ENCODE measurements at regions not wholly inside any gene's neighbourhood (a gene's known extent, or its start where the extent isn't known, plus 50 kb on each side); places are given as distances from the start of the nearest gene placed in this dataset.

DNA sequence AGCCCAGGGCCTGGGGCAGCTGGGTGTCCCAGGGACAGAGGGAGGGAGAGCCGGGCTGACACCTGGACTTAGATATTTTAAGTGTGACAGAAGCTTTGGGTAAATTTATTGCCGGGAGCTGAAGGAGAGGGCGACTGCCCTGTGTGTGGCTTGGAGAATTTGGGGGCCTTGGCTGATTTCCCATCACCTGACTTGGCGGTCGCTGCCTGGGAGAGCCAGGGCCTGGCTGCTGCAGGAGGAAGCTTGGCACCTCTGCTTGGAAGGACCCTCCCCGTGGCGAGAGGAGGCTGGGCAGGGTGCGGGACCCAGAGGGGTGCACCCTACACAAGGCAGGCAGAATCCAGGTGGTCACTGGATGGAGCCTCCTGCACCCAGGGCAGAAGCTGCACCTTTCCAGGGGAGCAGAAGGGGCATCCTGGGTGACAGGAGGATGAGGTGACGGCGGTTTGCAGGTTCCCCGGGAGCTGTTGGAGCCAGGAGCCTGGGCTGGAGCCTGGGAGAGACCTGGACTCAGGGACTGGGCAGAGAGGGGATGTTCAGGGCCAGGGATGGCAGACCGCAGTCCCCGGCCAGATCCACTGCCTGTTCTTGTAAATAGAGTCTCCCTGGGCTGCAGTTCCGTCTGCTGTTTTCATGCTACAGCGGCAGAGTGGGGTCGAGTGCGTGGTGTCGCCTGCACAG is 72.0 kb downstream of the RGS12 start:
- no peaks in the 10 kb centered on the region for H3K27me3 ChIP-seq (ENCODE audit: control insufficient read depth, insufficient read depth, low read length, poor library complexity, severe bottlenecking)
- 94% methylated on average over 18 of the region's 18 CpGs for WGBS, 2 experiments

DNA sequence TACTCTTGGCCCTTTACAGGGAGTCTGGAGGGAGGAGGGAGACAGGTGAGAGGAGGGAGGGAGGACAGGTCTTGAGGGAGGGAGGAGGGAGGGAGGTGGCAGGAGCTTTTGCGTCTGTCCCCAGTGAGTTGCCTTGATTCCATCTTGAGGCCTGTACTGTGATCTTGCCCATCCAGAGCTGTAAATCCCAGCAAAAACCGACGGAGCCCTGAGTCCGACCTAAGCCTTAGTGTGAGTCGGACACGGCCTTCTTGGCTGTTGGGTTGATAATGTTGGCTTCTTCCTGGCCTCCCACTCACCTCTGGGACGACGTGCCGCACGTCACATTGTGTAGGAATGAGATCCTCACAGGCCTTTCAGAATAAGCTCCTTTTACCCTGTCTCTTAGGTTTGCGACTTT is 72.5 kb downstream of the RGS12 start:
- no peak overlapping the region for H3K4me3 ChIP-seq (ENCODE audit: insufficient read depth, low read depth, low read length)
- H3K36me3 ChIP-seq (ENCODE audit: control insufficient read depth, insufficient read depth, low read length), result no peaks in the 10 kb centered on the region
- H3K9me3 ChIP-seq (ENCODE audit: control insufficient read depth, low read length), result no peaks in the 10 kb centered on the region
- peaks cover 34% of the 10 kb centered on the region for H3K4me1 ChIP-seq (ENCODE audit: control insufficient read depth, insufficient read depth, low read length)
- no peaks in the 10 kb centered on the region for H3K27me3 ChIP-seq (ENCODE audit: control insufficient read depth, insufficient read depth, low read length, poor library complexity, severe bottlenecking)
- 93 to 94% methylated on average over 11 of the region's 11 CpGs for WGBS, 2 experiments
- no peak overlapping the region for H3K27ac ChIP-seq (ENCODE audit: insufficient read depth, low read depth, low read length, poor library complexity, severe bottlenecking)

More for the DNA sequence above, 72.0 kb downstream of the RGS12 start:
- H3K27ac ChIP-seq (ENCODE audit: insufficient read depth, low read depth, low read length, poor library complexity, severe bottlenecking), result no peak overlapping the region
- no peaks in the 10 kb centered on the region for H3K36me3 ChIP-seq (ENCODE audit: control insufficient read depth, insufficient read depth, low read length)
- H3K4me3 ChIP-seq (ENCODE audit: insufficient read depth, low read depth, low read length), result no peak overlapping the region
- H3K4me1 ChIP-seq (ENCODE audit: control insufficient read depth, insufficient read depth, low read length), result peaks cover 28% of the 10 kb centered on the region
- no peaks in the 10 kb centered on the region for H3K9me3 ChIP-seq (ENCODE audit: control insufficient read depth, low read length)

DNA sequence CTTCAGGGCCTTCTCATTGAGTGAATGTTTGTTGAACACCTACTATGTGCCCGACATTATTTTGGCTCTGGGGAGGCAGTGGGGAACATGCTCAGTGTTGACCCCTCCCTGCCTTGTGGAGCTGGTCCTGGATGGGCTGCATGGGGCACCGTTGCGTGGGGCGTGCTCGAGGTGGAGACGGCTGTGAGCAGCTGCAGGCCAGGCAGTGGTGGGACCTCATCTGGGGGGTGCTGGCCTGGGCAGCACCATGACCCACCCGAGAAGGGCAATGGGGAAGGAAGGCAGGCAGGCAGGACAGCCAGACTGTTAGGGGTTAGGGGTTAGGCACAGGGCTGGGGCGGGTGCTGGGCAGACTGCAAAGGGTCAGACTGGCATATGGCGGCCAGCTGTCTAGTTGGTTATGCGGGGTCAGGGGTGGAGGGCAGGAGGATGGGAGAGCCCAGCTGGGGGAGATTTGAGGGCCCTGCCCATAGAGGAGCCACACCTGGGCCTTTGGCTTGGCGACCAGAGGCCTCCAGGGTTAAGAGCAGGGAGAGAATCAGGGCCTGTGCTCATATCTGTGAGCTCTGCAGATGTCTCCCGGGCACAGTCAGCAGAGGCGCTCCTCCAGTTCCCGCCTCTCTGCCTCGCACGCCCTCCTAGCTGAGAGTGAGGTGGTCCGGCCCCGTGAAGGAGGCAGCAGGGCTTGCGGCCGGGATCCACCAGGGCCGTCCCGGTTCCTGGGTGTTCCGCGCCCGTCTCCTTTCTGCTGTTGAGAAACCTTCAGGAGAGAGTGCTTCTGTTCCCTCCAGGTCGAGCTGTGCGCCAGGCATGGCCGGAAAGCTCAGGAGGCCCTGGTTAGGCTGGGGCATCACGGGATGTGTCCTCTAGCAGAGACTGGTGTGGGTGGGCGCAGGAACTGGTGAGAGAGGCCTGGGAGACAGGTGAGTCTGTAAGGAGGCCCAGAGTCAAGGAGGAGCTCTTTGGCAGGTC is 73.3 kb downstream of the RGS12 start:
- 92% methylated on average over 30 of the region's 30 CpGs for WGBS, 2 experiments
- Histone ChIP-seq H3K36me3 (ENCODE audit: control insufficient read depth, insufficient read depth, low read length) (no peaks in the 10 kb centered on the region), H3K4me1 (ENCODE audit: control insufficient read depth, insufficient read depth, low read length) (peaks cover 40% of the 10 kb centered on the region), H3K9me3 (ENCODE audit: control insufficient read depth, low read length) (no peaks in the 10 kb centered on the region), H3K4me3 (ENCODE audit: insufficient read depth, low read depth, low read length) (no peak overlapping the region), H3K27ac (ENCODE audit: insufficient read depth, low read depth, low read length, poor library complexity, severe bottlenecking) (no peak overlapping the region), H3K27me3 (ENCODE audit: control insufficient read depth, insufficient read depth, low read length, poor library complexity, severe bottlenecking) (peaks cover 6% of the 10 kb centered on the region)

DNA sequence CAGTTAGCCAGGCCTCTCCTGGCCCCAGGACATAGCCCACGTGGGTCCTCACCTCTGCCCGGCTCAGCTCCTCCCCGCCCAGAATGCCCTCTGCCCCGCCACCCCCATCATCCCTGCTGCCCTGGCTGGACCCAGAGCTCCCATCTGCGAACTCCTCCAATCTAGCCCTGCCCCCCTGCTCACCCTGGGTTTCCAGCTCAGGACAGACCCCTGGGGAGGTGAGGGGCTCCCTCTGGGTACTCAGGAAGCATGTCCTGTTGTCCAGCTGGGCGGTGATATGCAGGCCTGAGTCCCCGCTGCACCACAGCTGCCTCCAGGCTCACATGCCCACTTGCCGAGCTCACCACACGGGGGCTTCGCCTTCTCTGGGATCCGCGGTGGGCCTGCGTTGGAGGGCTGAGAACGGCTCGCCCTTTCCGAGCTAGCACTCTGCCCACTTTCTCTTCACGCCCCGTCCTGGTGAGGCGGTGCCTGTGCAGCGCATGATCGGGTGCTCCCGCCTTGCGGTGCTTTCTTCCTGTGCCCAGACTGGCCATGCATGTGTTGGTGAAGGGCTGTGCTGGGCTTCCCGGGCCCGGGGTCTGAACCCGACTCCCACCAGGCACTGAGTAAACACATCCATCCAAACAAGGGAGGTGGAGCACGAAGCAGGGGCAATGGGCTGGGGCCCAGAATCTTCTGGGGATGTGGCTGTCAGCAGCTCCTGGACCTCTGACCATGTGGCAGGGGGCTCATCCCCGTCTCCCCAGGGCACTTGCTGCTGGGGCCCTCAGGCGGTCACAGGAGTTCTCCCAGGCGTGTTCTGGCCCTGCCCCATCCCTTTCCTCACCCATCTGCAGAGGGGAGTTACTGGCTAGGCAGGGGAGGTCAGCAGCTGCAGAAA is 74.3 kb downstream of the RGS12 start:
- peaks cover 16% of the 10 kb centered on the region for H3K27me3 ChIP-seq (ENCODE audit: control insufficient read depth, insufficient read depth, low read length, poor library complexity, severe bottlenecking)
- no peak overlapping the region for H3K4me3 ChIP-seq (ENCODE audit: insufficient read depth, low read depth, low read length)
- H3K36me3 ChIP-seq (ENCODE audit: control insufficient read depth, insufficient read depth, low read length), result no peaks in the 10 kb centered on the region
- no peak overlapping the region for H3K27ac ChIP-seq (ENCODE audit: insufficient read depth, low read depth, low read length, poor library complexity, severe bottlenecking)
- H3K9me3 ChIP-seq (ENCODE audit: control insufficient read depth, low read length), result no peaks in the 10 kb centered on the region
- peaks cover 50% of the 10 kb centered on the region for H3K4me1 ChIP-seq (ENCODE audit: control insufficient read depth, insufficient read depth, low read length)
- 80 to 82% methylated on average over 30 of the region's 30 CpGs for WGBS, 2 experiments

DNA sequence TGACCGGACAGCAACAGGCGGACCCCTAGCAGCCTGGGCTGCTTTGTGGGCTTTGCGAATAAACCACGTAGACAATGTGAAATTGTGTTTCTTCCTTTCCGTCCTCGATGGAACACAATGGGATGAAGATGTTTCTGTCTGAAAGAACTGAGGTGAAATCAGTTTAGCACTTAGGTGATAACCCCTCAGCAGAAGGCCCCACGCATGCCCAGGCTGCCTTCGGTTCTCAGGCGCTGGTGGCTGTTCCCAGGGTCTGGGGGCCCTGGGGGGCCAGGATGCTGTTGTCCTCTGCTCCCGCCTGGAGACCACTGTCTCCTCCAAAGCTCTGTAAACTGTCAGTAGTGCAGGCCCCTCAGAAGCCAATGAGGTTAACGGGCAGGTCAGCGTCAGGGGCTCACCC is 73.9 kb upstream of the HGFAC start:
- Histone ChIP-seq H3K36me3 (ENCODE audit: control insufficient read depth, insufficient read depth, low read length) (no peaks in the 10 kb centered on the region), H3K27ac (ENCODE audit: insufficient read depth, low read depth, low read length, poor library complexity, severe bottlenecking) (no peak overlapping the region), H3K4me3 (ENCODE audit: insufficient read depth, low read depth, low read length) (no peak overlapping the region), H3K27me3 (ENCODE audit: control insufficient read depth, insufficient read depth, low read length, poor library complexity, severe bottlenecking) (peaks cover 17% of the 10 kb centered on the region), H3K9me3 (ENCODE audit: control insufficient read depth, low read length) (no peaks in the 10 kb centered on the region), H3K4me1 (ENCODE audit: control insufficient read depth, insufficient read depth, low read length) (peaks cover 54% of the 10 kb centered on the region)
- whole genome bisulfite sequencing, 2 experiments, result 92 to 94% methylated on average over 12 of the region's 12 CpGs

DNA sequence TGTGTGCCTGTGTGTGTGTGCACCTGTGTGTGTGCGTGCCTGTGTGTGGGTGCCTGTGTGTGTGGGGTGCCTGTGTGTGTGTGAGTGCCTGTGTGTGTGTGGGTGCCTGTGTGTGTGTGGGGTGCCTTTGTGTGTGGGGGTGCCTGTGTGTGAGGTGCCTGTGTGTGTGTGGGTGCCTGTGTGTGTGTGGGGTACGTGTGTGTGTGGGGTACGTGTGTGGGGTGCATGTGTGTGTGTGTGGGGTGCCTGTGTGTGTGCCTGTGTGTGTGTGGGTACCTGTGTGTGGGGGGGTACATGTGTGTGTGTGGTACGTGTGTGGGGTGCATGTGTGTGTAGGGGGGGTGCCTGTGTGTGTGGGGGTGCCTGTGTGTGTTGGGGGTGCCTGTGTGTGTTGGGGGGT is 73.4 kb upstream of the HGFAC start:
- WGBS, 2 experiments, result 94 to 98% methylated on average over 4 of the region's 4 CpGs
- Histone ChIP-seq H3K36me3 (ENCODE audit: control insufficient read depth, insufficient read depth, low read length) (no peaks in the 10 kb centered on the region), H3K9me3 (ENCODE audit: control insufficient read depth, low read length) (no peaks in the 10 kb centered on the region), H3K4me1 (ENCODE audit: control insufficient read depth, insufficient read depth, low read length) (peaks cover 54% of the 10 kb centered on the region), H3K27me3 (ENCODE audit: control insufficient read depth, insufficient read depth, low read length, poor library complexity, severe bottlenecking) (peaks cover 17% of the 10 kb centered on the region), H3K27ac (ENCODE audit: insufficient read depth, low read depth, low read length, poor library complexity, severe bottlenecking) (no peak overlapping the region), H3K4me3 (ENCODE audit: insufficient read depth, low read depth, low read length) (no peak overlapping the region)

DNA sequence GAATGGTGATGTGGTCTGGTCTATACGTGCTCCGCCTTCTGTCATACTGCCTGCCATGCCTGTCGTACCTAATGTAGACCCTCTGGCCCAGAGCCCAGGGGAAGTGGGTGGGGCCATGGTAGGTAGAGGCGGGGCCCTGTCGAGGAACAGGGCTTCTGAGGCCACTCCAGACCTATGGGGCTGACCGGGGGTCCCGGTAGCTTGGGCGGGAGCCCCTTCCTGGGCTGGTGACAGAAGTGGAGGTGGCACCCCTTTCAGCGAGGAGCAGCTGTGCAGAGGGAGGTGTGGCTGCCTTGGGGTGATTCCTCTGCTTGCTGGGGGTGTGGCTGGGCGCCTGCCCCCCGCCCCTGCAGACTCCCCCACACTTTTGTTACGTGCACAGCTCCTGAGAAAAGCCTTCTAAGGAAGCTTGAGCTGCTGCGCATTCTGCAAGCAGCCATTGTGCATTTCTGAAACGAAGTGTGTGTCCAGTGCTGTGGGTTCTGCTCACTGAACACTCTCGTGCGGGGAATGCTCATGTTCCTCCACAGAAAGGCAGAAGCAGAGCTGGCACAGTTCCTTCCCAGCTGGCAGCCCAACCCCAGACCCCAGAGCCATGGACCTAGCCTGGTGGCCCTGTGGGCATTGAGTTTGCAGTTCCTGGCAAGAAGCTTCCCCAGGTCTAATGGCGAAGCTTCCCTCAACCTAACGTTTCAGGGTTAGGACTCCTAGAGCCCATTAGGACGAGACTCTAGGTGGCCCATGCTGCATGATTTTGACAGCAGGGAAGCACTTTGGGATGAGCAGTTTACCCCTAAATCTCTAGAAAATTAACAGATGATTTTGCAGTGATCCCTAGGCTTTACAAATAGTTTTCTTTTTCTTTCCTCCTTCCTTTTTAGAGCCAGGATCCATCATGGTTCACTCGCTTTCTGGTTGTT is 72.7 kb upstream of the HGFAC start:
- H3K27me3 ChIP-seq (ENCODE audit: control insufficient read depth, insufficient read depth, low read length, poor library complexity, severe bottlenecking), result peaks cover 17% of the 10 kb centered on the region
- H3K36me3 ChIP-seq (ENCODE audit: control insufficient read depth, insufficient read depth, low read length), result no peaks in the 10 kb centered on the region
- H3K9me3 ChIP-seq (ENCODE audit: control insufficient read depth, low read length), result no peaks in the 10 kb centered on the region
- peak overlapping the region; percentile 87 for H3K27ac ChIP-seq (ENCODE audit: insufficient read depth, low read depth, low read length, poor library complexity, severe bottlenecking)
- H3K4me3 ChIP-seq (ENCODE audit: insufficient read depth, low read depth, low read length), result peak overlapping the region; percentile 22
- WGBS, 2 experiments, result 74 to 77% methylated on average over 20 of the region's 20 CpGs
- H3K4me1 ChIP-seq (ENCODE audit: control insufficient read depth, insufficient read depth, low read length), result peaks cover 54% of the 10 kb centered on the region

DNA sequence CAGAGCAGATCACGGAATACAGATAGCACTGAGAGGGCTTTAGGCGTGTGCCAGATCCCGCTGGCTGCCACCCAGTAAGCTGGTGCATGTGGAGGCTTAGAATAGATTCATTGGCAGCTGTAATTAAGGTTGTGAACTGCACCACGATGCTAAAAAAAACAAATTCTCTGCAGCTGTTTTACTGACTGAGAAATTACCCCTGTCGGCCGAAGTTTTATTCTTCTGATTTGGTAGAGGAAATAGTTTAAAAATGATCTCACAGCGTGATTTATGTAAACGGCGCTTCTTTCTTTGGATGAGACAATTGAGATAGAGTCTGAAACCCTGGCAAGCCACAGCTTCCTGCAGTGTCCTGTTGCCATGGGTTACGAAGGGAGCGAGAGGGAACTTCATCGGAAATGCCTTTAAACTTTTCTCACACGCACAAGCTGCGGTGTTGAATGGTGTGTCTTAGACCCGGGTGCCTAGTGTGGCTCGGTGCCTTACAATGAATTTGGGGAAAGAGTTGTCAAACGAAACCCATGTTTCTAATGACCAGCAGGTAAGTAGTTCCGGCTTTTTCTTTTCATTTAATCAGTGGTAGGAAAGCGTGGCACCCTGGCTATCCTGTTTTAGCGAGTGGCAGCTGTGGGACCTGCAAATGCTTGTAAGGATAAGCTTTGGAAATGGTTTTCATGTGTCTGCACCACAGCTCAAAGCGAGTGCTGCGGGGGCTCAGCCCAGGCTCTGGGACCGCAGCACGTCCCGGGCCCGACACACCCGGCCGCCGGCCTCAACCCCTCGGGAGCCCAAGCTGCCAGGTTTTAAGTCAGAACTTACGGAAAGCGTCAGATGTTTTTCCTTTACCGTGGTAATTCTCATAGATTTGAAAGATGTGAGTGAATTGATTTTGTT is 71.7 kb upstream of the HGFAC start:
- Histone ChIP-seq H3K4me1 (ENCODE audit: control insufficient read depth, insufficient read depth, low read length) (peaks cover 54% of the 10 kb centered on the region), H3K4me3 (ENCODE audit: insufficient read depth, low read depth, low read length) (peak overlapping the region; percentile 22), H3K36me3 (ENCODE audit: control insufficient read depth, insufficient read depth, low read length) (no peaks in the 10 kb centered on the region), H3K27me3 (ENCODE audit: control insufficient read depth, insufficient read depth, low read length, poor library complexity, severe bottlenecking) (peaks cover 17% of the 10 kb centered on the region), H3K9me3 (ENCODE audit: control insufficient read depth, low read length) (no peaks in the 10 kb centered on the region), H3K27ac (ENCODE audit: insufficient read depth, low read depth, low read length, poor library complexity, severe bottlenecking) (peak overlapping the region; percentile 87)
- WGBS, 2 experiments, result 9 to 11% methylated on average over 33 of the region's 33 CpGs

Data from ectodermal cell (in vitro differentiated cells).